H9 (cell line): ENCODE measurements at regions not wholly inside any gene's neighbourhood (a gene's known extent, or its start where the extent isn't known, plus 50 kb on each side); places are given as distances from the start of the nearest gene placed in this dataset.

Experiments used
- DNase-seq: peaks from one replicate; pipeline ENCODE4 v3.0.0-alpha.2; 2017
- H2AFZ ChIP-seq: one replicate; pipeline ENCODE4 v1.6.1; 2013; ENCODE audit warnings: mild to moderate bottlenecking, low read length, control low read depth, moderate library complexity
- H2AK5ac ChIP-seq: 2 replicates; pipeline ENCODE4 v1.6.1; 2013; ENCODE audit warnings: low read length, control low read depth, mixed read lengths; ENCODE audit not compliant: insufficient read length
- H2BK120ac ChIP-seq: one replicate; pipeline ENCODE4 v1.6.1; 2013; ENCODE audit warnings: low read depth, mild to moderate bottlenecking, low read length, control low read depth, inconsistent platforms; ENCODE audit not compliant: poor library complexity, severe bottlenecking
- H2BK12ac ChIP-seq: 2 replicates; pipeline ENCODE4 v1.6.1; 2013; ENCODE audit warnings: low read length, control low read depth, mixed read lengths, low read depth; ENCODE audit not compliant: insufficient read length
- H2BK15ac ChIP-seq: 2 replicates; pipeline ENCODE4 v1.6.1; 2013; ENCODE audit warnings: low read depth, low read length, control low read depth
- H2BK20ac ChIP-seq: one replicate; pipeline ENCODE4 v1.6.1; 2013; ENCODE audit warnings: low read depth, mild to moderate bottlenecking, low read length, control low read depth, inconsistent platforms; ENCODE audit not compliant: poor library complexity, severe bottlenecking
- H2BK5ac ChIP-seq: 2 replicates; pipeline ENCODE4 v1.6.1; 2013; ENCODE audit warnings: low read length, control low read depth, mixed read lengths; ENCODE audit not compliant: insufficient read length
- H3K14ac ChIP-seq: 2 replicates; pipeline ENCODE4 v1.6.1; 2013; ENCODE audit warnings: low read length, control low read depth; ENCODE audit not compliant: insufficient read depth
- H3K18ac ChIP-seq: 2 replicates; pipeline ENCODE4 v1.6.1; 2013; ENCODE audit warnings: low read depth, mild to moderate bottlenecking, mixed read lengths, low read length, control low read depth; ENCODE audit not compliant: insufficient read length
- H3K23ac ChIP-seq: 2 replicates; pipeline ENCODE4 v1.6.1; 2013; ENCODE audit warnings: low read length, control low read depth, mixed read lengths, low read depth; ENCODE audit not compliant: insufficient read length
- H3K23me2 ChIP-seq: 2 replicates; pipeline ENCODE4 v1.6.1; 2013; ENCODE audit warnings: low read depth, mild to moderate bottlenecking, mixed read lengths, low read length, control low read depth; ENCODE audit not compliant: insufficient read length, poor library complexity, severe bottlenecking
- H3K27ac ChIP-seq: 2 replicates; pipeline ENCODE4 v1.5.1; 2013; ENCODE audit warnings: low read length, control low read depth, mixed read lengths, low read depth; ENCODE audit not compliant: insufficient read length
- H3K27me3 ChIP-seq: 2 replicates; pipeline ENCODE4 v1.6.1; 2013; ENCODE audit warnings: low read length, control low read depth, inconsistent platforms; ENCODE audit not compliant: insufficient read depth
- H3K4ac ChIP-seq: 2 replicates; pipeline ENCODE4 v1.6.1; 2013; ENCODE audit warnings: low read depth, mild to moderate bottlenecking, control low read depth, inconsistent platforms, low read length, moderate library complexity
- H3K4me1 ChIP-seq: 2 replicates; pipeline ENCODE4 v1.6.1; 2013; ENCODE audit warnings: low read length, control low read depth, inconsistent platforms; ENCODE audit not compliant: insufficient read depth
- H3K4me2 ChIP-seq: 2 replicates; pipeline ENCODE4 v1.6.1; 2013; ENCODE audit warnings: low read length, control low read depth, mixed read lengths; ENCODE audit not compliant: insufficient read length, insufficient read depth
- H3K56ac ChIP-seq: 2 replicates; pipeline ENCODE4 v1.6.1; 2013; ENCODE audit warnings: low read depth, mild to moderate bottlenecking, mixed read lengths, low read length, control low read depth; ENCODE audit not compliant: insufficient read length
- H3K79me1 ChIP-seq: 2 replicates; pipeline ENCODE4 v1.6.1; 2013; ENCODE audit warnings: low read depth, mild to moderate bottlenecking, moderate library complexity, low read length, control low read depth, inconsistent platforms; ENCODE audit not compliant: insufficient read depth, poor library complexity, severe bottlenecking
- H3K79me2 ChIP-seq: 2 replicates; pipeline ENCODE4 v1.6.1; 2013; ENCODE audit warnings: low read length, control low read depth, inconsistent platforms; ENCODE audit not compliant: insufficient read depth
- H3K9ac ChIP-seq: 2 replicates; pipeline ENCODE4 v1.6.1; 2013; ENCODE audit warnings: low read length, control low read depth, mixed read lengths; ENCODE audit not compliant: insufficient read length; ENCODE audit errors: extremely low read depth
- H3K9me3 ChIP-seq: one replicate; pipeline ENCODE4 v1.6.1; 2013; ENCODE audit warnings: low read depth, low read length, inconsistent platforms; ENCODE audit not compliant: control insufficient read depth
- H3T11ph ChIP-seq: one replicate; pipeline ENCODE4 v1.6.1; 2013; ENCODE audit warnings: mild to moderate bottlenecking, low read length, control low read depth, inconsistent platforms
- H4K20me1 ChIP-seq: one replicate; pipeline ENCODE4 v1.6.1; 2013; ENCODE audit not compliant: control insufficient read depth, insufficient read length, insufficient read depth
- H4K5ac ChIP-seq: 2 replicates; pipeline ENCODE4 v1.6.1; 2013; ENCODE audit warnings: low read depth, mild to moderate bottlenecking, mixed read lengths, low read length, control low read depth; ENCODE audit not compliant: insufficient read length
- H4K8ac ChIP-seq: replicated peaks from 2 replicates; pipeline ENCODE4 v1.6.1; 2013; ENCODE audit warnings: low read length, control low read depth, mixed read lengths, low read depth; ENCODE audit not compliant: insufficient read length
- H4K91ac ChIP-seq: 2 replicates; pipeline ENCODE4 v1.6.1; 2013; ENCODE audit warnings: low read depth, mild to moderate bottlenecking, moderate library complexity, mixed read lengths, low read length, control low read depth; ENCODE audit not compliant: insufficient read length
- H3K27ac Mint-ChIP-seq, 3 experiments: 2 replicates in 2 of 3; 3 replicates in 1 of 3; pipeline ENCODE4 v1.8.0; 2020 to 2021; ENCODE audit warnings: mixed read lengths in 3 of 3, mild to moderate bottlenecking in 1 of 3, moderate library complexity in 1 of 3
- H3K27me3 Mint-ChIP-seq: 2 replicates; pipeline ENCODE4 v1.8.0; 2021; ENCODE audit warnings: low read depth, mild to moderate bottlenecking, moderate library complexity, mixed read lengths
- H3K36me3 Mint-ChIP-seq, 3 experiments: 2 replicates in 2 of 3; 3 replicates in 1 of 3; pipeline ENCODE4 v1.8.0; 2020 to 2021; ENCODE audit warnings: low read depth in 3 of 3, mixed read lengths in 3 of 3; ENCODE audit not compliant: insufficient read depth in 1 of 3
- H3K4me1 Mint-ChIP-seq, 2 experiments: 2 replicates each; pipeline ENCODE4 v1.8.0; 2020; ENCODE audit warnings: mixed read lengths in 2 of 2
- H3K4me3 Mint-ChIP-seq, 2 experiments: 2 replicates in 1 of 2; 3 replicates in 1 of 2; pipeline ENCODE4 v1.8.0; 2020 to 2021; ENCODE audit warnings: mild to moderate bottlenecking in 2 of 2, mixed read lengths in 2 of 2, moderate library complexity in 1 of 2
- H3K9me3 Mint-ChIP-seq, 2 experiments: 2 replicates in 1 of 2; 3 replicates in 1 of 2; pipeline ENCODE4 v1.8.0; 2020; ENCODE audit warnings: mild to moderate bottlenecking in 2 of 2, mixed read lengths in 2 of 2, moderate library complexity in 1 of 2
- WGBS: extraction: QIAGEN DNeasy Blood & Tissue Kit; methylation state at CpG from one replicate; pipeline ENCODE4 v1.1.7; 2013; ENCODE audit warnings: missing lambda C conversion rate, low lambda C conversion rate, mixed read lengths; ENCODE audit not compliant: insufficient read length; ENCODE audit errors: extremely low coverage; 5-methylcytosine and 5-hydroxymethylcytosine counted together
- TF ChIP-seq, protein P1 (sequence below): fragments of 200-600 bp; sonication (generic); conservative IDR thresholded peaks from 3 replicates; pipeline ENCODE4 v1.8.0; 2021; ENCODE audit warnings: antibody characterized with exemption, mild to moderate bottlenecking

DNA sequence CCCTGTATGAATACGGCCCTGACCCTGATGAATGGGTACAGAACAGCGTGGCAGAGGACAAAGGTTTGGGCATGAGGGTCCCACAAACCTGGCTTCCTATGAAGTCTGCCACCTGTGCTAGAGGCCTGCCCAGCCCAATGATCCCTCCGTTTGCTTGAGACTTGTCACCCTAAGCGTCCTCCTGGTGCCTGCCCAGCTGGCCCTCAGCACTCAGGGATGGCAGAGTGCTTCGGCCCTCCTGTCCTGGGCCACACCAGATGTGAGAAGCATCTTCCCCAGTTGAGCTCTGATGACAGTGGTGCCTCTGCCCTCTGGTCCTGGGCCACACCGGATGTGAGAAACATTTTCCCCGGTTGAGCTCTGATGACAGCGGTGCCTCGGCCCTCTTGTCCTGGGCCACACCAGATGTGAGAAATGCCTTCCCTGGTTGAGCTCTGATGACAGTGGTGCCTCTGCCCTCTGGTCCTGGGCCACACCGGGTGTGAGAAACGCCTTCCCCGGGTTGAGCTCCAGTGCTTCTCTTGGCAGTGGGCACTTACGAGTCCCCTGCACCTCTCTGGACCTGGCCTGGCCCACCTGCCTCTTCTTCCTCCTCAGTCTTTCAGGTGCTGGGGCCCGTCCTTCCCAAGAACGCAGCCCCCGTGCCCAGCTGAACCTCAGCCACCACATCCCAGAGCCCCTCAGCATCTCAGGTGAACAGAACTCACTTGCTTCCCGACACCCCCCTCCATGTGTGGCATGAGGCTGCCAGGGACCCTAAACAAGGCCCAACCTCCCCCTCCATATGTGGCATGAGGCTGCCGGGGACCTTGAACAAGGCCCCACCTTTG, 253.1 kb upstream of the IRX1 start:
- Histone ChIP-seq H3K18ac (no peak overlapping the region), H4K8ac (no peak overlapping the region), H3K9me3 (no peaks in the 10 kb centered on the region), H3T11ph (no peak overlapping the region), H4K91ac (no peak overlapping the region), H2BK12ac (no peak overlapping the region), H2BK5ac (no peak overlapping the region), H3K4ac (no peak overlapping the region), H3K27ac (no peak overlapping the region), H2BK20ac (no peak overlapping the region), H2BK120ac (no peak overlapping the region), H3K79me2 (no peaks in the 10 kb centered on the region), H2AFZ (no peak overlapping the region), H3K14ac (no peak overlapping the region; the same call in 1 of the 2 replicates), H3K4me1 (no peaks in the 10 kb centered on the region), H3K23me2 (no peaks in the 10 kb centered on the region), H2BK15ac (no peak overlapping the region), H3K9ac (no peak overlapping the region), H3K4me2 (no peak overlapping the region), H3K27me3 (no peaks in the 10 kb centered on the region), H3K79me1 (no peaks in the 10 kb centered on the region), H4K5ac (no peak overlapping the region), H3K56ac (no peak overlapping the region), H2AK5ac (no peak overlapping the region), H4K20me1 (no peaks in the 10 kb centered on the region), H3K23ac (no peak overlapping the region)
- Mint-ChIP-seq H3K27ac (no peak overlapping the region; a peak in 1 of 7 replicates), H3K9me3 (no peaks in the 10 kb centered on the region; a peak in 1 of 5 replicates), H3K4me1 (peaks cover 0 to 2% of the 10 kb centered on the region in 2 experiments; a peak in 1 of 4 replicates), H3K27me3 (peaks cover 8% of the 10 kb centered on the region), H3K4me3 (no peak overlapping the region), H3K36me3 (no peaks in the 10 kb centered on the region; a peak in 1 of 7 replicates)
- WGBS, result no CpG with 5 or more reads among the region's 18 CpGs
- DNase-seq, result no peak
- TF ChIP-seq, protein P1, sequence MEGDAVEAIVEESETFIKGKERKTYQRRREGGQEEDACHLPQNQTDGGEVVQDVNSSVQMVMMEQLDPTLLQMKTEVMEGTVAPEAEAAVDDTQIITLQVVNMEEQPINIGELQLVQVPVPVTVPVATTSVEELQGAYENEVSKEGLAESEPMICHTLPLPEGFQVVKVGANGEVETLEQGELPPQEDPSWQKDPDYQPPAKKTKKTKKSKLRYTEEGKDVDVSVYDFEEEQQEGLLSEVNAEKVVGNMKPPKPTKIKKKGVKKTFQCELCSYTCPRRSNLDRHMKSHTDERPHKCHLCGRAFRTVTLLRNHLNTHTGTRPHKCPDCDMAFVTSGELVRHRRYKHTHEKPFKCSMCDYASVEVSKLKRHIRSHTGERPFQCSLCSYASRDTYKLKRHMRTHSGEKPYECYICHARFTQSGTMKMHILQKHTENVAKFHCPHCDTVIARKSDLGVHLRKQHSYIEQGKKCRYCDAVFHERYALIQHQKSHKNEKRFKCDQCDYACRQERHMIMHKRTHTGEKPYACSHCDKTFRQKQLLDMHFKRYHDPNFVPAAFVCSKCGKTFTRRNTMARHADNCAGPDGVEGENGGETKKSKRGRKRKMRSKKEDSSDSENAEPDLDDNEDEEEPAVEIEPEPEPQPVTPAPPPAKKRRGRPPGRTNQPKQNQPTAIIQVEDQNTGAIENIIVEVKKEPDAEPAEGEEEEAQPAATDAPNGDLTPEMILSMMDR, result no peak
